Gastroesophageal sphincter (tissue), 4 donors: ENCODE measurements at regions not wholly inside any gene's neighbourhood (a gene's known extent, or its start where the extent isn't known, plus 50 kb on each side); places are given as distances from the start of the nearest gene placed in this dataset.

Source experiments
- ATAC-seq: fragments of 150-250 bp; one replicate; pipeline ENCODE4 v1.9.1; 2016; ENCODE audit warnings: mild to moderate bottlenecking, moderate library complexity
- H3K27ac ChIP-seq, 4 donors: fragments of 200-600 bp; sonication (generic) in 3 of 4; 1 replicate in 3 of 4; 2 replicates in 1 of 4; pipeline ENCODE4 v1.5.1; 2016 to 2019
- H3K27me3 ChIP-seq: fragments of 200-600 bp; sonication (generic); one replicate; pipeline ENCODE4 v1.5.1; 2019
- H3K36me3 ChIP-seq, 2 donors: fragments of 200-600 bp; sonication (generic); one replicate each; pipeline ENCODE4 v1.5.1; 2019; ENCODE audit warnings: control low read depth in 1 of 2
- H3K4me1 ChIP-seq, 3 donors: fragments of 200-600 bp; sonication (generic); 1 replicate in 2 of 3; 2 replicates in 1 of 3; pipeline ENCODE4 v1.5.1; 2016 to 2019; ENCODE audit warnings: control low read depth in 2 of 3
- H3K4me3 ChIP-seq, 2 donors: fragments of 200-600 bp; sonication (generic); one replicate each; pipeline ENCODE4 v1.5.1; 2019; ENCODE audit warnings: mild to moderate bottlenecking in 1 of 2, moderate library complexity in 1 of 2
- H3K9me3 ChIP-seq, 3 donors: fragments of 200-600 bp; sonication (generic); one replicate each; pipeline ENCODE4 v1.5.1; 2017 to 2019; ENCODE audit warnings: control low read depth in 2 of 3
- EP300 ChIP-seq: sonication (generic); formaldehyde crosslinking; IDR thresholded peaks from one replicate; pipeline ENCODE4 v1.6.1; 2017; ENCODE audit warnings: antibody characterized with exemption, mild to moderate bottlenecking
- POLR2A ChIP-seq, 2 donors: fragments of 450-650 bp; IDR thresholded peaks; one replicate each; pipeline ENCODE4 v1.6.1; 2017; ENCODE audit warnings: antibody characterized with exemption in 2 of 2, mild to moderate bottlenecking in 2 of 2, moderate library complexity in 1 of 2
- POLR2AphosphoS5 ChIP-seq: sonication (generic); formaldehyde crosslinking; IDR thresholded peaks from one replicate; pipeline ENCODE4 v1.6.1; 2017; ENCODE audit warnings: antibody characterized with exemption
- WGBS, 2 donors: methylation state at CpG; one replicate each; pipeline ENCODE4 v1.1.5; 2018; ENCODE audit warnings: low coverage in 1 of 2; 5-methylcytosine and 5-hydroxymethylcytosine counted together
- TF ChIP-seq, protein P1 (sequence below), 4 experiments: fragments of 200-600 bp in 2 of 4; fragments of 450-650 bp in 2 of 4; sonication (generic) in 1 of 4; IDR thresholded peaks; one replicate each; pipeline ENCODE4 v1.5.1; 2017 to 2019; ENCODE audit warnings: antibody characterized with exemption in 4 of 4, mild to moderate bottlenecking in 2 of 4, moderate library complexity in 2 of 4

DNA sequence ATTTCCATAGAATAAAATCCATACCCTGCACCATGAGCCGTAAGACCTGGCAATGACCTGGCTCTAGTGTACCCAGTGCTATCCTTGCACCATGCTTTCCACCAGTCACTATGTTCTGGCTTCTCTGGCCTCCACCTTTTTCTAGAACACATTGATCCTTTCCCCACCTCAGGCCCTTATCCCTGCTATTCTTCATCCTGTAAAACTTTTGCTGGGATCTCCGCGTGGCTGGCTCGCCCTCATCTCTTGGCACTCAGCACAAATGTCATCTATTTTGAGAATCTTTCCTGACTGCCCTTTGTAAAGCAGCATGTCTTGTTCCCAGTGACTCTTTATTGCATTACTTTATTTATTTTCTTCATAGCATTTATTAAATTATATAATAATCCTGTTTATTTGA lies 169.8 kb upstream of the B3GALT2 start:
- no peaks in the 10 kb centered on the region for H3K27me3 ChIP-seq
- ATAC-seq: no peak
- H3K36me3 ChIP-seq: no peaks in the 10 kb centered on the region
- no peak overlapping the region for H3K27ac ChIP-seq
- 50 to 63% methylated on average over 4 of the region's 4 CpGs for WGBS, 2 donors
- no peak for TF ChIP-seq POLR2A (IDR thresholded peaks at IDR 0.05)
- TF ChIP-seq EP300: no peak
- TF ChIP-seq, protein P1, sequence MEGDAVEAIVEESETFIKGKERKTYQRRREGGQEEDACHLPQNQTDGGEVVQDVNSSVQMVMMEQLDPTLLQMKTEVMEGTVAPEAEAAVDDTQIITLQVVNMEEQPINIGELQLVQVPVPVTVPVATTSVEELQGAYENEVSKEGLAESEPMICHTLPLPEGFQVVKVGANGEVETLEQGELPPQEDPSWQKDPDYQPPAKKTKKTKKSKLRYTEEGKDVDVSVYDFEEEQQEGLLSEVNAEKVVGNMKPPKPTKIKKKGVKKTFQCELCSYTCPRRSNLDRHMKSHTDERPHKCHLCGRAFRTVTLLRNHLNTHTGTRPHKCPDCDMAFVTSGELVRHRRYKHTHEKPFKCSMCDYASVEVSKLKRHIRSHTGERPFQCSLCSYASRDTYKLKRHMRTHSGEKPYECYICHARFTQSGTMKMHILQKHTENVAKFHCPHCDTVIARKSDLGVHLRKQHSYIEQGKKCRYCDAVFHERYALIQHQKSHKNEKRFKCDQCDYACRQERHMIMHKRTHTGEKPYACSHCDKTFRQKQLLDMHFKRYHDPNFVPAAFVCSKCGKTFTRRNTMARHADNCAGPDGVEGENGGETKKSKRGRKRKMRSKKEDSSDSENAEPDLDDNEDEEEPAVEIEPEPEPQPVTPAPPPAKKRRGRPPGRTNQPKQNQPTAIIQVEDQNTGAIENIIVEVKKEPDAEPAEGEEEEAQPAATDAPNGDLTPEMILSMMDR (IDR thresholded peaks at IDR 0.05): no peak
- TF ChIP-seq POLR2AphosphoS5: no peak
- no peak overlapping the region for H3K4me3 ChIP-seq
- peaks cover 0 to 10% (median 0%) of the 10 kb centered on the region in 3 donors for H3K4me1 ChIP-seq
- no peaks in the 10 kb centered on the region for H3K9me3 ChIP-seq

DNA sequence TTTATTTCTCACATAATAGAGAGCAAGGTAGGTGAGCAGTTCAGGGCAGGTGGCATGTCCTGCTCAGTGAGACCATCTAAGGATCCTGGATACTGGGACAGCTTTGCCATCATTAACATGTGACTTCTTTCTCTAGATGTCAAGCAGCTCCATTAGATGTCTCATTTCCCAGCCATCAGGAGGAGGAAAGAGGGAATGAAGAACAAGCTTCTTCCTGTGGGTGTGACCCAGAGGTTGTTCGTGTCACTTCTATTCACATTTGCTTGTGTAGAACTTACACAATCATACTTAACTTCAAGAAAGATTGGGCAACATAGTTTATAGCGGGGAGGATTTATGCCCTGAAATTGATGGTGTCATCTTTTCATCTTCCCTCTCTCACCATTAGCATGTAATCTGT lies 169.2 kb upstream of the B3GALT2 start:
- peaks cover 0 to 10% (median 0%) of the 10 kb centered on the region in 3 donors for H3K4me1 ChIP-seq
- no peaks in the 10 kb centered on the region for H3K27me3 ChIP-seq
- no peaks in the 10 kb centered on the region for H3K36me3 ChIP-seq
- 83 to 100% methylated on average over 1 to 2 of the region's 2 CpGs for WGBS, 2 donors
- no peaks in the 10 kb centered on the region for H3K9me3 ChIP-seq
- H3K27ac ChIP-seq: no peak overlapping the region
- no peak for ATAC-seq
- no peak for TF ChIP-seq EP300
- no peak for TF ChIP-seq POLR2AphosphoS5
- TF ChIP-seq, protein P1 (IDR thresholded peaks at IDR 0.05): no peak
- no peak overlapping the region for H3K4me3 ChIP-seq

DNA sequence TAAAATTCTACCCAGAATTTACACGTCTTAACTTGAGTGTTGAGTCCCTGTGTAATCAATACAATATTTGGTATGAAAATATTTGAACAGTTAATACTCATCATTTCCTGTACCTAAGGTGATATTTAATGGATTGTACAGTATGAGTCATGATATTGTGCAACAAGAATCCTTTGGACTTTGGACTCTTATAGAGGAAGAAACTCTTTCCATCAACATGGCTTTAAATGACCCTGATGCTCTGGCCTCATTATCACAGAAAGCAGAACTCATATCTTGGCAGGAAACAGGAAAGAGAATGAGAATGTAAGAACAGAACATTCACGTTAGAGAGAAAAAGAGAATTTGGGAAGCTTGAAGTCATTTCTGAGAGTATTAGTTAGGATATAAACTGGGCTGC lies 168.8 kb upstream of the B3GALT2 start:
- TF ChIP-seq, protein P1 (IDR thresholded peaks at IDR 0.05): no peak
- TF ChIP-seq POLR2AphosphoS5: no peak
- TF ChIP-seq EP300: no peak
- no peak for TF ChIP-seq POLR2A (IDR thresholded peaks at IDR 0.05)
- H3K27me3 ChIP-seq: no peaks in the 10 kb centered on the region
- WGBS, 2 donors: 55 to 58% methylated on average over 2 of the region's 2 CpGs
- no peak for ATAC-seq
- H3K27ac ChIP-seq: no peak overlapping the region
- no peaks in the 10 kb centered on the region for H3K9me3 ChIP-seq
- H3K4me1 ChIP-seq: peaks cover 0 to 10% (median 0%) of the 10 kb centered on the region in 3 donors
- no peak overlapping the region for H3K4me3 ChIP-seq
- H3K36me3 ChIP-seq: no peaks in the 10 kb centered on the region

DNA sequence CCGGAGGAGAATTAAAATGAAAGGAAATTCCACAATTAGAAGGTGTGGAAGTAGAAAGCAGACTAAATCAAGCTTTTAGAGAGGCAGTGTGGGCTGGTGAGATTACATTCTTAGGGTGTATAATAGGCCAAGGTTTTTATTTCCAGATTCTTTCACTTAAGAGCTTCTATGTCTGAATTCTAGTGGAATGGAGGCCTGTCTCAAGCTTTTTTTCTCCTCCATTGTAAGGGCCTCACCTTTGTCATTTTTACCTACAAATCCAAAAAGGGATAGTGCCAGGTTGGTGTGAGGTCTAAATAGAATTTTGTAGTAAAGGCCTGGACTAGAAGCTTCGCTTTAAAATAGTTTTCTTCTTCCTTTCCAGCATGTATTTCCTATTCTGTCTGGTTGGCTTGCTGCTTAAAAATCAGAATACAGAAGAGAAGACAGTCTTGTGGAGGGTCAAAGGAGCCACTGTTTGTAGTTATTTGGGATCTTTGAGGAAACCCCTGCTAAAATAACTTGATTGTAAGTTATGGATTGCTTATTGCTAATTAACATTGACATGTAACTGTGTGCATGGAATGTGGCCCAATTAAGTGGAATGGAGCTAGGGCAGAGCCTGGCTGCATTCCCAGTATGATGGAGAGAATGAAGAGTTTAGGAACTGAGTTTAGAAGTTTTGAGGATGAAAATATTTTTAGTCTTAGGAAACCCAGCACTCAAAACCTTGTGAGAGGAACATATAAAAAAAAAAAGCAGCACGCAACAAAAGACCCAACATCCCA lies 162.5 kb upstream of the B3GALT2 start:
- TF ChIP-seq, protein P1 (IDR thresholded peaks at IDR 0.05): no peak
- no peak for TF ChIP-seq POLR2AphosphoS5
- WGBS, 2 donors: 68 to 79% methylated on average over 3 of the region's 3 CpGs
- no peaks in the 10 kb centered on the region for H3K9me3 ChIP-seq
- H3K4me3 ChIP-seq: no peak overlapping the region
- no peaks in the 10 kb centered on the region for H3K27me3 ChIP-seq
- H3K4me1 ChIP-seq: peaks cover 0 to 4% (median 0%) of the 10 kb centered on the region in 3 donors
- H3K36me3 ChIP-seq: no peaks in the 10 kb centered on the region
- H3K27ac ChIP-seq: no peak overlapping the region
- no peak for ATAC-seq

DNA sequence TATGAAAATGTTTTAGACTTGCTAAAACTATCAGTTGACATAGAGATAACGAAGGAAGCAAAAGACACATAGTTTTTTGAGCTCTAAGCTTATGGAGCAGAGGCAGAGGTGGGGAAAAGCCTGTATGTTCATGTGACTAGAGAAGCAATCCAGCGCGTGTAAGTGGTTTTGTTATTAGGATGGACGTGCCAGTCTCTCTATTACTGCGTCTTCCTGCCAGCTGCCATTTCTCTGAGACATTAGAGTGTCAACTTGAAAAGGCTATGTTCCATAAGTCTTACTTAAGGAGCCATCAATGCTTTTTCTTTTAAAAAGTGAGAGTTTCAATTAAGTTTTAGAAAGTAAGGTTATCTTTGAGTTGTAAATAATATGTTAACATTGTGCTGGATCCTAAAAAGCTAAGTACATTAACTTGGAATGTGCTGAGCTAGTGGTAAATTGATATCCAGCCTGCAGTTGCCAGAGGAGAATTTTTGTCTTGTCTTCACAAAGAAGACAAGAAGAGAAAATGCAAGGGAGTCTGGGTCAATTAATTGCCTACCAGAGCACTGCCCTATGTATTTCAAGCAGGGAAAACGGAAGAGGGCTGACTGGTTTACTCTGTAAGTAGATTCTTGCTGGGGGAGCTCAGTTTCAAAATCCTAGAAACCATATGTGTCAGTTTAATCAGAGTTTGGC lies 161.8 kb upstream of the B3GALT2 start:
- 74 to 75% methylated on average over 6 of the region's 6 CpGs for WGBS, 2 donors
- Histone ChIP-seq H3K27ac (no peak overlapping the region), H3K9me3 (no peaks in the 10 kb centered on the region), H3K4me3 (no peak overlapping the region), H3K27me3 (no peaks in the 10 kb centered on the region), H3K4me1 (peaks cover 0 to 4% (median 0%) of the 10 kb centered on the region in 3 donors), H3K36me3 (no peaks in the 10 kb centered on the region)
- TF ChIP-seq, protein P1 (IDR thresholded peaks at IDR 0.05): no peak
- TF ChIP-seq POLR2AphosphoS5: no peak
- TF ChIP-seq POLR2A (IDR thresholded peaks at IDR 0.05): no peak
- no peak for TF ChIP-seq EP300
- ATAC-seq: no peak
